ENCODE measurements at regions not wholly inside any gene's neighbourhood (a gene's known extent, or its start where the extent isn't known, plus 50 kb on each side); places are given as distances from the start of the nearest gene placed in this dataset.

DNA sequence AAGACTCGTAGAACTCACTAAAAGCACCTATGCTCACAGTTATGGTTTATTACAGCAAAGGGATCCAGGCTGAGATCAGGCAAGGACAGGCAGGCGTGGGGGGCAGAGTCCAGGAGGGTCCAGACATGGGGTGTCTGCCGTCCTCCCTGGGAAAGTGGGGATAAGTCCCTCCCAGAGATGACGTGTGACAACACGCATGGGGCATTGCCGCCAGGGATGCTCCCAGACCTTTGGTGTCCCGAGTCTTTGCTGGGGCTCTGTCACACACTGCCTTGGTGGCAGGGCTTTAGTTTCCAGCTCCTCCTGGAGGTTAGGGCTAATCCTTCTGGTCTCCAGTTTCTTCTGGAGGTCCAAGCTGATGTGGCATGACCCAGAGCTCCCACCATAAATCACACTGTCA lies 226.7 kb downstream of the CTTN start (continued):
- TF ChIP-seq ZNF462 (CRISPR knock-in tag; IDR thresholded peaks at IDR 0.05) (no peak), CREB1 (CRISPR knock-in tag; IDR thresholded peaks at IDR 0.05; ENCODE audit: low read depth) (no peak)
- TF ChIP-seq, protein P1, sequence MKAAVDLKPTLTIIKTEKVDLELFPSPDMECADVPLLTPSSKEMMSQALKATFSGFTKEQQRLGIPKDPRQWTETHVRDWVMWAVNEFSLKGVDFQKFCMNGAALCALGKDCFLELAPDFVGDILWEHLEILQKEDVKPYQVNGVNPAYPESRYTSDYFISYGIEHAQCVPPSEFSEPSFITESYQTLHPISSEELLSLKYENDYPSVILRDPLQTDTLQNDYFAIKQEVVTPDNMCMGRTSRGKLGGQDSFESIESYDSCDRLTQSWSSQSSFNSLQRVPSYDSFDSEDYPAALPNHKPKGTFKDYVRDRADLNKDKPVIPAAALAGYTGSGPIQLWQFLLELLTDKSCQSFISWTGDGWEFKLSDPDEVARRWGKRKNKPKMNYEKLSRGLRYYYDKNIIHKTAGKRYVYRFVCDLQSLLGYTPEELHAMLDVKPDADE (IDR thresholded peaks at IDR 0.05), result no peak

DNA sequence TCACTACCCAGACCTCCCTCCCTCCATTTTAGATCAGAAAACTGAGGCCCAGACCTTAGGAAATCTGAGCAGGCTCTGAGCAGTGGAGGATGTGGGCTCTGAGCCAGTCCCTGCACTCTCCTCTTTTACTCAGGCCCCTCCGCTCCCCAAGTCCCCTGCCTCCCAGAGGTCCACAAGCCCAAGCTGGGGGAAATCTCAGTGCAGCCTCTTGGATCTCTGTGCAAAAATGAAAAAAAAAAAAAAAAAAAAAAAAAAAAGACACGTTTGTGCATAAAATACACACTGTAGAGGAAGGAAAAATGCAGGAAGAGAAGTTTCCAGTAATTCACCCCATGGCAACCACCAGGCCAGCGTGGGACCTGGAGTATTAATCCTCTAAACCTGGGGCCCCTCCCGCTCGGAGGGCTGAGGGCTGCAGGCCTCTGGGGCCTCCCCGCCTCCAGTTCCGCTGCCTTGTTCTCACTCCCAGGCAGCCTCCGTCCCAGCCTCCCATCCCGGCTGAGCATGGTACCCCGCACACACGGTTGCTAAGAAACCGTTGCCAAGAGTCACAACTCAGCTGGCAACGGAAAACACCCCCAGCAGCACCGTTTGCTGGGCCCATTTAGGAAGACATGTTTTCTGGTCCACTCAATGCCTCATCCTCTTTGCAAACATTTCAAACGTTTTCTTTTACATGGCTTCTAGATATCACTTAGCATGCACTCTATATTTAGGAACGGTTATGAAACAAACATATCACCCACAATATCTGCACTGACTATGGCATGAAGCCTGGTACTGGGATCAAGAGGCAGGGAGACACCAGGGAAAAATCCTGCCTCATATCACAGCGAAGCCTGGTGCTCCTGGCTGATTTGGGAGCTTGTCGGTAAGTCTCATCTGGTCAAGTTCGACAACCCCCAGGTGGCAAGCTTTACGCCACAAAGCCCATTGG lies 227.5 kb downstream of the CTTN start:
- no peak overlapping the region for H3K27ac Mint-ChIP-seq
- DNase-seq (ENCODE audit: low spot score) (no peak), ATAC-seq (peak; percentile 9; the same call in 1 of the 3 replicates)
- no peaks in the 10 kb centered on the region for H3K9me2 ChIP-seq (ENCODE audit: insufficient read depth)
- peaks cover 24% of the 10 kb centered on the region for H3K4me1 Mint-ChIP-seq
- H3K4me1 ChIP-seq (ENCODE audit: insufficient read depth), result no peaks in the 10 kb centered on the region; the same call in 1 of the 2 replicates
- peaks cover 7% of the 10 kb centered on the region; the same call in 1 of the 2 replicates for H4K20me1 ChIP-seq (replicated peaks; ENCODE audit: insufficient read depth)
- H3K79me2 ChIP-seq (replicated peaks; ENCODE audit: insufficient read depth), result peaks cover 17% of the 10 kb centered on the region
- no peak overlapping the region for H3K27ac ChIP-seq (ENCODE audit: low read depth)
- no peaks in the 10 kb centered on the region for H3K27me3 ChIP-seq (ENCODE audit: insufficient read depth)
- H3K27me3 Mint-ChIP-seq (ENCODE audit: insufficient read depth, low read depth, poor library complexity), result peaks cover 25% of the 10 kb centered on the region
- H3K4me3 Mint-ChIP-seq, result no peak overlapping the region
- no peak overlapping the region for H3K4me2 ChIP-seq
- no peaks in the 10 kb centered on the region; the same call in 2 of the 3 replicates for H3K9me3 Mint-ChIP-seq
- no peak overlapping the region for H2AFZ ChIP-seq
- no peak overlapping the region for H3K4me3 ChIP-seq
- peaks cover 3% of the 10 kb centered on the region; the same call in 1 of the 3 replicates for H3K36me3 Mint-ChIP-seq (ENCODE audit: low read depth)
- H3F3A ChIP-seq (replicated peaks; ENCODE audit: low read depth), result no peaks in the 10 kb centered on the region
- no peaks in the 10 kb centered on the region for H3K36me3 ChIP-seq (ENCODE audit: insufficient read depth)
- TF ChIP-seq JUNB (IDR thresholded peaks at IDR 0.05; ENCODE audit: unreplicated experiment) (no peak), STAT1 (IDR thresholded peaks at IDR 0.05; ENCODE audit: unreplicated experiment) (no peak), ZNF462 (CRISPR knock-in tag; IDR thresholded peaks at IDR 0.05) (no peak), CREB1 (CRISPR knock-in tag; IDR thresholded peaks at IDR 0.05; ENCODE audit: low read depth) (no peak), EZH2 (IDR thresholded peaks at IDR 0.05; ENCODE audit: low read depth, unreplicated experiment) (no peak)

All from GM23338 (cell line).